LNCAP (cell line): ENCODE measurements at regions not wholly inside any gene's neighbourhood (a gene's known extent, or its start where the extent isn't known, plus 50 kb on each side); places are given as distances from the start of the nearest gene placed in this dataset.

Source experiments
- TF ChIP-seq, protein P1 (sequence below): fragments of 450-650 bp; IDR thresholded peaks from 2 replicates; pipeline ENCODE4 v1.5.1; 2017; ENCODE audit warnings: mild to moderate bottlenecking

DNA sequence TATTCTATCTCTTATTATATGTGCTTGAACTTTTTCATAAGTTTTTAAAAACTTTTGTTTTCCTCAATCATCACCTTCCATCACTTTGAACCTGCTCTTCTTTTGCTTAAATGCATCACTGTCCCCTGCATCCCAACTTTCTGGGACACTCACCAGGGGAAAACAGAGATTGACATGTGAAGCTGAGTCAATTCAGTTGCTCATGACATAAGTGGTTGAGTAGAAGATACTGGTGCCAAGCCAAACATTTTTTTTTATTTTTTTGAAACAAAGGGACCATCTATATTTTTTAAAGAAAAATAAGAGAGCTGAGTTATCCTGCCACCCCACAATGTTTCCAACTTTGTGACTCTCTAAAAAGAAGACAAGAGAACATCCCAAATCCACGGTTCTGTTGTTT is 61.8 kb upstream of the AHR start:
- TF ChIP-seq, protein P1, sequence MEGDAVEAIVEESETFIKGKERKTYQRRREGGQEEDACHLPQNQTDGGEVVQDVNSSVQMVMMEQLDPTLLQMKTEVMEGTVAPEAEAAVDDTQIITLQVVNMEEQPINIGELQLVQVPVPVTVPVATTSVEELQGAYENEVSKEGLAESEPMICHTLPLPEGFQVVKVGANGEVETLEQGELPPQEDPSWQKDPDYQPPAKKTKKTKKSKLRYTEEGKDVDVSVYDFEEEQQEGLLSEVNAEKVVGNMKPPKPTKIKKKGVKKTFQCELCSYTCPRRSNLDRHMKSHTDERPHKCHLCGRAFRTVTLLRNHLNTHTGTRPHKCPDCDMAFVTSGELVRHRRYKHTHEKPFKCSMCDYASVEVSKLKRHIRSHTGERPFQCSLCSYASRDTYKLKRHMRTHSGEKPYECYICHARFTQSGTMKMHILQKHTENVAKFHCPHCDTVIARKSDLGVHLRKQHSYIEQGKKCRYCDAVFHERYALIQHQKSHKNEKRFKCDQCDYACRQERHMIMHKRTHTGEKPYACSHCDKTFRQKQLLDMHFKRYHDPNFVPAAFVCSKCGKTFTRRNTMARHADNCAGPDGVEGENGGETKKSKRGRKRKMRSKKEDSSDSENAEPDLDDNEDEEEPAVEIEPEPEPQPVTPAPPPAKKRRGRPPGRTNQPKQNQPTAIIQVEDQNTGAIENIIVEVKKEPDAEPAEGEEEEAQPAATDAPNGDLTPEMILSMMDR = no peak

DNA sequence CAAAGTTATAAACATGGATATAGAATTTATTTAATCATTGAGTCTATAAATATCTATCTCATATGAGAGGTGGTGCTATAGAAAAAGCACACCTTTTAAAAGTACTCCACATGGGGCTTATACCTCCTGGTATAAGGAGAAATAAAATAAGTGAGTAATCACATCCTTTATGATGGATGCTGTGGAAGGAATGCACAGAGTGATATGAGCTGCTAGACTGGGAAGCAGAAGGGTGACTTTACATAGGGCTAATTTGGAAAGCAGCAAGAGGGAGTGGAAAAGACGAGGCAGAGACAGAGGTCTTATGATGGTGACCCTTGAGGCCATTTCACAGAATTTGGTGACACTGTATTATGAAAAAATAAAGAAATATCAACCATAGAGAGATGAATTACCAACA is 59.4 kb upstream of the AHR start:
- TF ChIP-seq, protein P1 = no peak

DNA sequence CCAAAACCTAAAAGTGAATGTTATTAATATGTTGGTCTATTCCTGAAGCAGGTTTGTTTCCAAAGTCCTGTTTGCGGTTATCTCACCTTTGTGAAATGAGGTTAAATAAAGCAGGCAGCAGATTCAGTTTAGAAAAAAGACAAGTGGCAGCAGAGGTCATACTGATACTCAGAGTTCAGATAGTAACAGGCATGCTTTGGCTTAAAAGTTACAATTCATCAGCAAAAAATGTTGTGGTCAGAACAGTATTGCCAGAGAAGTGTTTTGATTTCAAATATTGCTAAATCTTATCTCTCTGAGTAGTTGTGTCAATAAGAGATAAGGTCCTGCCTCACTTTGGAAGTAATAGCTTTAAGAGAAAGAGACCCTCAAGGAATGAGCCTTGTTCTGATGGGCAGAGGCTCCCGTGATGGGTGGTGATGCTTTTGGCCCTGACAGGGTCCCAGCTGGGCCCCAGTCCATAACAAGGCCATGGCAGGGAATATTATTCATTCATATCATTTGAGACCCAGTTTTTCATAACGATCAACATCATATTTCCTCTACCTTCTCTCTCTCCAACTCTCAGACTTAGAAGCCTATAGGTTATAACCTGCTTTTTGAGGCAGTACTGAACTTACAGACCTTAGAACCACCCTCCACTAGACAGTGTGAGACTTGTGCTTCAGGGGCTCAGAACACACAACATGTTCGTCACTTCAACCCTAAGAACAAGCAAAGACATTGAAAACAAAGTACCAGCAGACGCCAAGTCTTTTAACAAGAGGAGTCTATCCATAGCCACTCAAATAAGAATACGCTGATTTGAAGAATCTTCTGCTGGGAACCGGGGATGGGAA is 58.5 kb upstream of the AHR start:
- TF ChIP-seq, protein P1 = no peak

DNA sequence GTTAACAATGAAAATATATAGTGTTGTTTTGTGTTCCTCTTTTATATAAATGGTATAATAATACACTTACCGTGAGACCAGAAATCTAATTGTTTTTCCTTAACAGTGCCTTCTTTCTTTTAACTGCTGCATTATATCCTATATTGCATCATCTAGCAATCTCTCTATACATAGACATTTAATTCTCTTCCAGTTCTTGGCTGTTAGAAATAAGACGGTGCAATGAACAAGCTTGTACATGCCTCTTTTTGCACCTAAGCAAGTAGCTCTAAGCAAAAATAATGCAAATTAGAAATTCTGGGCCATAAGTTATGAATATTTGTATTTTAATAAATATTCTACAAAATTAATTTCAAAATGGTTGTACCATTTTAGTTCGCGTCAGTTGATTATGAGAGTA is 55.9 kb upstream of the AHR start:
- TF ChIP-seq, protein P1 = no peak

DNA sequence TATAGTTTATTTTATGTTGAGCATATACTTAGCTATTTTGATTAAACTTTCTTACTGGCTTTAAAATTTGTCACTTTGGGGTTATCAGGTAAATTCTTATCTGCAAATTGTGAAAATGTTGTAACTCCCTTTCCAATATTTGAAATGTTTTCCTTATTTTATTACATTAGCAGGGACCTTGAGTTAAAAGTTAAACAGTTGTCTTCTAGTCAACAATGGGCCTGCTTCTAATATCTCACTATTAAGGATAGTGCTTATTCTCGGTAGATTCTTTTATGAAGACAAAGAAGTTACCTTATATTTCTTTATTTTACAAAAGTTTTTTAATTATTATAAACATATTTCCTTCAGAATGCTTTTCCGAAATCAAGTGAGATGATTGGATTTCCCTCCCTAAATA is 53.7 kb upstream of the AHR start:
- TF ChIP-seq, protein P1 = no peak

DNA sequence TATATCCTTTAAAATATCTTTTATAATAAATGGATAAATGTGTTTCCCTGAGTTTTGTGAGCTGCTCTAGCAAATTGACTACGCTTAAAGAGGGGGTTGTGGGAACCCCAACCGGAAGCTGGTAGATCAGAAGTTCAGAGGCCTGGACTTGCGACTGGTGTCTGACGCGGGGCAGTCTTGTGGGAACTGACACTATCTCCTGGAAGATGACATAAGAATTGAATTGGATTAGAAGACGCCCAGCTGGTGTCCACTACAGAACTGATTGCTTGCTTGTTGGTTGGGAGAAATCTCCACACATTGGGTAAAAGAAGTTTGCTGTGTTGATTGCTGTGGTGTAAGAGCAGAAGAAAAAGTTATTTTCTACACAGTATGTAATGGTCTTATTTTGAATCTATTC is 51.1 kb upstream of the AHR start:
- TF ChIP-seq, protein P1 = no peak

DNA sequence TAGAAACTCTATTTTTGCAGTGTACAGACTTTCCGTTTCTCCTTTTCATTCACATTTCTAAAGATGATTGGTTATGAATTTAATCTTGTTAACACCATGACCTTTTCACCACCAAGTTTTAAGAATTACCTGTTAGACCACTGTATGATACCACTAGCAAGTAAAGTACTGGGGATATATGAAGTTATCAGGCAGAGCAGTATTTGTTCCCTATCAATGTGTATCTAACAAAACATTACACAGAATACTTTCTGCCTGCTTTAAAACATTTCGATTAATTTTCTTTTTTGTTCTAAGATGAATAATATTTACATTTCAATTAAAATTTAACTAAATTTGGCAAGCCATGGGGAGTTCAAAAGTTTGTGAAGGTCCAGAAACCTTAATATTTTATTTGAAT is 49.9 kb upstream of the AHR start:
- TF ChIP-seq, protein P1 = no peak
